GM20000 (cell line): ENCODE measurements at regions not wholly inside any gene's neighbourhood (a gene's known extent, or its start where the extent isn't known, plus 50 kb on each side); places are given as distances from the start of the nearest gene placed in this dataset.

ENCODE experiments used
- DNase-seq: peaks from one replicate; pipeline ENCODE4 v3.0.0; 2012; ENCODE audit warnings: low spot score
- CTCF ChIP-seq: IDR thresholded peaks from 2 replicates; pipeline ENCODE4 v1.5.1; 2012; ENCODE audit warnings: mild to moderate bottlenecking, control low read depth; ENCODE audit errors: extremely low read depth, missing control alignments

DNA sequence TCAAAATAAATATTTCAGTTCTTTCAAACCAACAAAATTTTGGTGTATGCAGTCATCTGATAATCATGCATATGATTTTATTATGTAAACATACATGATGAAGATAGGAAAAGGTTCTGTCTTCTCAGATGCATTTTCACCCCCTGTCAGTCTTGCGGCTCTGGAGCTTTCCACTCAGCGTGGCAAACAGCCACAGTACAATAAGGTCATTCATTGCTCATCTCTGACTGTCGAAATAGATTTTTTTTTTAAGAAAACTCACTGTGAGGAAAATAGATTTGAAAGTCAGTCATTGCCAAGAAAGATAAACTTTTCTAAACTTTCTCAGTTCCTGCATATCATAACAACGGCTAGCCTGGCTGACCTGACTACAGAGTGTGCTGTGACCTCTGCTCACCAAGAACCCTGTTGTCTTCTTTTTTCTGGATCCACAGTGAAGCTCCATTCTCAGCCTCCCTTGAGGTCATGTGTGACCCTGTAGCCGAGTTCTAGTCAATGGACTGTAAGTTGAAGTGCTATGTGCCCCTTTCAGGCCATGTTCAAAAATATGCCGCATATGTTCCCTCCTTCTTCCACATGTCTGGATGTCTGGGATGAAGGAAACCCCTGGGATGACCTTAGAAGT lies 519.6 kb downstream of the KLF5 start:
- no peak for TF ChIP-seq CTCF
- DNase-seq: no peak

GRCh38 chr13:73576291-73576690 lies 517.5 kb downstream of the KLF5 start:
- DNase-seq: no peak
- TF ChIP-seq CTCF: no peak

DNA sequence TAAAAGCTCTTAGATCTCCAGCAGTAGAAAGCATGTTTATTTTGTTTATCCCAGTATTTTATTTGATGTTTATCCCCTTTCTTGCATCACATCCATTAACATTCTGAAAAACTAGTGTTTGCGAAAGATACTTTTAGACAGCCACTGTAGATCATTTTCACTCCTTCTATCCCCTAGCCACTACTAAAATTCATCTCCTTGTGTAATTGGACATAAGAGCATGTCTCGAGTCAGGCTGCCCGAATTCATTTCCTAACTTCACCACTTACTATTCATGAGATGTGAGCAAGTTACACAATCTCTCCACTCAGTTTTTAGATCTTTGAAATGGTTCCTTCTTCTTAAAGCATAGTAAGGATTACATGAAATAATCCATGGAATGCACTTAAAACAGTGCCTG lies 514.0 kb downstream of the KLF5 start:
- no peak for TF ChIP-seq CTCF

GRCh38 chr13:73571376-73571775 lies 512.6 kb downstream of the KLF5 start:
- TF ChIP-seq CTCF: no peak
- no peak for DNase-seq

More for the DNA sequence above, 514.0 kb downstream of the KLF5 start:
- no peak for DNase-seq

DNA sequence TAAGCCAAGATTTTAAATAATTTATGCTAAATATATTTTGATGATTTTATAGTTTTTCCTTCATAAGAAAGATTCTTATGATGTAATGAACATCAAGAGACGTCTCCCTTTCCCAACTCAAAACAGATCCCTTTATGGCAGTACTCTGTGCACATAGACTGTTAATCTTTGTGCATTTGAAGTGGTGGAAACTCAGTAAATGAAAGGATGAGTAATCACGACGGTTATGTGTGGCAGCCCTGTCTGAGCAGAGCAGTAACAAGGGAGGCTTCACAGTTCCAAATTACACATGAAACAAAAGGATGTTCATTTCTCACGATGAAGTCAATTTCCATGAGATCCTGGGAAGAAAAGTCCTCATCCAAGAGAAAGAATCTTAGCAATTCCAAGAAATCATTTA lies 498.1 kb downstream of the KLF5 start:
- no peak for DNase-seq
- no peak for TF ChIP-seq CTCF

- no peak for DNase-seq
- TF ChIP-seq CTCF: no peak
Observed at GRCh38 chr13:73556128-73556527, 497.3 kb downstream of the KLF5 start.

GRCh38 chr13:73551736-73552135 lies 492.9 kb downstream of the KLF5 start:
- DNase-seq: no peak

More at GRCh38 chr13:73551736-73552135, 492.9 kb downstream of the KLF5 start:
- no peak for TF ChIP-seq CTCF
